IPS DF 6.9 (cell line): ENCODE measurements at regions not wholly inside any gene's neighbourhood (a gene's known extent, or its start where the extent isn't known, plus 50 kb on each side); places are given as distances from the start of the nearest gene placed in this dataset.

Experiments used
- DNase-seq: peaks from one replicate; pipeline ENCODE4 v3.0.0-alpha.2; 2013; ENCODE audit warnings: low read depth, low spot score
- H3K27ac ChIP-seq: one replicate; pipeline ENCODE4 v1.5.1; 2013; ENCODE audit warnings: low read length, control low read depth
- H3K27me3 ChIP-seq: 2 replicates; pipeline ENCODE4 v1.6.1; 2013; ENCODE audit warnings: mild to moderate bottlenecking, low read length; ENCODE audit not compliant: control insufficient read depth, insufficient read depth
- H3K36me3 ChIP-seq: 2 replicates; pipeline ENCODE4 v1.6.1; 2013; ENCODE audit warnings: low read length; ENCODE audit not compliant: control insufficient read depth, insufficient read depth
- H3K4me1 ChIP-seq: 2 replicates; pipeline ENCODE4 v1.6.1; 2013; ENCODE audit warnings: low read length; ENCODE audit not compliant: control insufficient read depth, insufficient read depth
- H3K4me3 ChIP-seq: 2 replicates; pipeline ENCODE4 v1.5.1; 2013; ENCODE audit warnings: mild to moderate bottlenecking, low read length
- H3K9me3 ChIP-seq: 2 replicates; pipeline ENCODE4 v1.6.1; 2013; ENCODE audit warnings: low read length, inconsistent platforms; ENCODE audit not compliant: control insufficient read depth, insufficient read depth
- WGBS: extraction: QIAGEN DNeasy Blood & Tissue Kit; methylation state at CpG from one replicate; pipeline ENCODE4 v1.1.7; 2013; ENCODE audit warnings: mixed read lengths, missing lambda C conversion rate; ENCODE audit not compliant: insufficient read length, insufficient coverage; 5-methylcytosine and 5-hydroxymethylcytosine counted together

DNA sequence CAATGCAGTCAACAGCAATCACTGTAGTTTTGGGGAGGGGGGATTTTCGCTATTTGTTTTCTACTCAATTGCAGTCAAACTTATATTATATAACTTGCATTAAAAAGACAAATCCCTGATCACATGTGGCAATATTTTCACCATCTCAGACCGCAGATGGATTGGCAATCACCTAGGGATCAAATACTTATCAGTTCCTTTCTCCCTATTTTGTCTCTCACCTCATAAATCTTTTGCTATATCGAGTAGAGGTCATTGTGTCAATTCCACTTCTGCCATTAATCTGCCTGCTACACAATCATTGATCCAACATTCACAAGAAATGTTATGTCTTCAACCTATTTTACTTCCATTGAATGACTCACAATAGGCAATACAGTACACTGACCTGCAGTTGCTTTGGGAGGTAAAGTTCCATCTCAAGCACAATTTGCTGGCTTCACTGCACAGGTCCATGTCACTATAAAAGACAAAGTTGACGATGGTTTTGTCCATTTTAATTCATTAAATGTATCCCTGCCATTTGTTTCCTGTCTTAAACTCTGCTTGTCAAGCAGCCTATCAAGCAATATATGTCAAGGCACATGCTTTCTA lies 415.8 kb upstream of the PCDH9 start:
- Histone ChIP-seq H3K9me3 (no peaks in the 10 kb centered on the region), H3K36me3 (no peaks in the 10 kb centered on the region), H3K27ac (no peak overlapping the region), H3K27me3 (no peaks in the 10 kb centered on the region), H3K4me3 (no peak overlapping the region), H3K4me1 (no peaks in the 10 kb centered on the region)
- no CpG with 5 or more reads among the region's 4 CpGs for WGBS
- no peak for DNase-seq

DNA sequence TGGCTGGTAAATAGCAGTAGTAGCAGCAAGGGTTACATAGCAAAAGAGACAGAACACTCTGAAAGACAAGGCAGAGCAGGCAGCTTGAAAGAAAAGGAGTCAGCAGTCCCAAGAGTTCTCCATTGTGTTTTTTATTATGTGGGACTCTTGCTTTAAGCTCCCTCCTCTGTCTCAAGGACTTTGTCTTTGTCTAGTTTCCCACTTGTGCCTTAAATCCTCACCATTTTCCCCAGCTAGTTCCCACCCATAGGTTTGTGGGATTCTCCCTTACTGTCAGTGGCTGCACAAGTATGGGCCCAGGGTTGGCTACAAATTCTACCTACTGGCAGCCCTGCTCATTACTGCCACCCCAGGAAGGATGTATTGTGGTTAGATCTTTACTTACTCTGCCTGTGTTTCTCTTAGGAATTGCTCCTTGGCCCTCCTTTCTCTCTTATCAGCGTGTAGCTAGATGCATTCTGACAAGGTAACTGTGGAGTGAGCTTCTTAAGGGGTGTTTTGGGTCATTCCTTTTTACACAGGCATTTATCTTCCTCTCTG lies 413.4 kb upstream of the PCDH9 start:
- H3K27me3 ChIP-seq, result no peaks in the 10 kb centered on the region
- no peaks in the 10 kb centered on the region; the same call in 1 of the 2 replicates for H3K9me3 ChIP-seq
- no peak overlapping the region for H3K4me3 ChIP-seq
- WGBS, result no CpG with 5 or more reads among the region's 1 CpG
- H3K4me1 ChIP-seq, result no peaks in the 10 kb centered on the region
- H3K27ac ChIP-seq, result no peak overlapping the region
- no peak for DNase-seq
- no peaks in the 10 kb centered on the region for H3K36me3 ChIP-seq

DNA sequence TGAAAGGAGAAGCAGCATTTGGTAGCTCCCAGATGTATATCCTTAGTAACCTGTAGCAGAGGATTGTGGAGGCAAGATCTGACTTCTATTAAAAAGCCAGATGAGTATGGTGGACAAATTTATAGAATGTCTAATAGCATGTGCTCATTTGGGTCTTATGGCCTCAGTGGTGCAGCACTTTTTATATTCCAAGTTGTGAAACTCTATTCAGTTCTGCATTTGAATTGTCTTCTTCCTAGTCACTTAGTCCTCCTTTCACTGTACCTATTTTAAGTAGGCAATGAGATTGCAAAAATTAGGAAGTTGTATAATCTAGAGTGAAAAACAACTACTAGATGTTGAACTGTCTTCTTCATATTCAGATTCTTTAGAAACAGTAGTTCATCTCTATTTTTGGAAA lies 412.5 kb upstream of the PCDH9 start:
- no peaks in the 10 kb centered on the region for H3K4me1 ChIP-seq
- no peak overlapping the region for H3K27ac ChIP-seq
- H3K9me3 ChIP-seq, result no peaks in the 10 kb centered on the region; the same call in 1 of the 2 replicates
- H3K36me3 ChIP-seq, result no peaks in the 10 kb centered on the region
- no peak for DNase-seq
- no peaks in the 10 kb centered on the region for H3K27me3 ChIP-seq
- no peak overlapping the region for H3K4me3 ChIP-seq

DNA sequence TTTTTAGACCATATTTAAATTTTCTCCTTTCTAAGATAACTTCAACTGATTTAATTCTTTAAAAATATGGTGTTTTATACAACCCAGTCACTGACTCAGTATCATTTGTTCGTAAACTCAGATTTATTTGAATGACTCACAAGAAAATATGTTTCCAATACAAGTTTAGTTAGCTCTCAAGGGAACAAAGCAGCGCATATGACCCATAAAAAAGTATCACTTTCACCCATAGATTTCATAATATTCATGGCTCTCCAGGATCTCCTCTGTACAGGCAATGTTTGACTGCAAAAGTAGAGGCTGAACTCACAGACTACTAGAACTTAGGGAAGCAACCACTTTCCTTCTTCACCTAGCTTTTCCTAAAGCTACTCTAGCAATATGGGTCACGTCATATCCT lies 405.6 kb upstream of the PCDH9 start:
- Histone ChIP-seq H3K4me3 (no peak overlapping the region), H3K27me3 (no peaks in the 10 kb centered on the region), H3K4me1 (no peaks in the 10 kb centered on the region), H3K36me3 (no peaks in the 10 kb centered on the region), H3K9me3 (no peaks in the 10 kb centered on the region; the same call in 1 of the 2 replicates), H3K27ac (no peak overlapping the region)
- no CpG with 5 or more reads among the region's 3 CpGs for WGBS
- DNase-seq, result no peak

DNA sequence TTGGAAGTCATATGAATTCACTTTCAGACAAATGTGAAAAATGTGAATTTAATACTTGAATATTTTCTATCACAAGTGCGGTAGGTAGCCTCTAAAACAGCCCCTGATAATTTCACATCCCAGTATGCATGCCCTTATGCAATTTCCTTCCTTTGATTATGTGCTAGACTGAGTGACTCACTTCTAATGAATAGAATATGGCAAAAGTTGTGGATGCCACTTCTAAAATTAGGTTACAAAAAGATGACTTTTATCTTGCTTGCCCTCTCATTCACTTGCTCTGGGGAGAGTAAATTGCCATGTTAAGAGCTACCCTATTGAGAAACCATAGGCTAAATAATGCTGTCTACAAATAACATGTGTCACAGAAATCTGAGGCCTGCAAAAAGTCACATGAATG lies 402.5 kb upstream of the PCDH9 start:
- DNase-seq, result no peak
- no peak overlapping the region for H3K4me3 ChIP-seq
- H3K9me3 ChIP-seq, result no peaks in the 10 kb centered on the region
- no peaks in the 10 kb centered on the region for H3K4me1 ChIP-seq
- H3K27me3 ChIP-seq, result no peaks in the 10 kb centered on the region
- H3K27ac ChIP-seq, result no peak overlapping the region
- no peaks in the 10 kb centered on the region for H3K36me3 ChIP-seq
- WGBS, result no CpG with 5 or more reads among the region's 1 CpG

DNA sequence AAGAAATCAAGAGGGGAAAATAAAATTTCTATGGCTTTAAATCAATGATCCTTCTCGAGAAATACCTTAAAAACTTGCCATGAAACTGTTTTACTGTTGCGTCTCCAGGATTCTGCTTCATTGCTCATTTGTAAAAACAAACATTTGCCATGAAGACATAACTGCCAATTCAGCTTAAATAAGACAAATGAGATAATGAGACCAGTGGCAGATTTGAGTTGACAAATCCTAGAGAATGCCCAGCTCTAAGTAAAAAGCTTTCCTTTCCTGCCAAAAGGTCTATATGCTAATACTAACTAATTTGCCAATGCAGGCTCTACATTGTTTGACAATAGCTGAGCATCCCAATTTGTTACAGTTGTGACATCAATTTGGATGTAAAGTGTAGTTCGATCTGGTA lies 400.5 kb upstream of the PCDH9 start:
- Histone ChIP-seq H3K9me3 (no peaks in the 10 kb centered on the region), H3K36me3 (no peaks in the 10 kb centered on the region), H3K27me3 (no peaks in the 10 kb centered on the region), H3K4me3 (no peak overlapping the region), H3K4me1 (no peaks in the 10 kb centered on the region), H3K27ac (no peak overlapping the region)
- no peak for DNase-seq
- WGBS, result no CpG with 5 or more reads among the region's 3 CpGs

DNA sequence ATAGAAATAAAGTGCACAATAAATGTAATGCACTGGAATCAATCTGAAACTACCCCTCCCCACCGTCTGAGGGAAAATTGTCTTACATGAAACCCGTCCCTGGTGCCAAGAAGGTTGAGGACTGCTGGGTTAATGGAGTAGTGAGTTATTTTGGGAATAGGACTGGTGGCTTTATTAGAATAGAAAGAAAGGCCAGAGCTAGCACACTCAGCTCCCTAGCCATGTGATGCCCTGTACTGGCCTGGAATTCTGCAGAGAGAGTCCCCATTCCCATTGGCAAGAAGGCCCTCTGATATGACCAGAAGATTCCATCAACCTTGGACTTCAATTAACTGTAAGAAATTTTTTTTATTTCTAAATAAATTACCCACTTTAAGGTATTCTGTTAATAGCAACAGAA lies 393.5 kb upstream of the PCDH9 start:
- Histone ChIP-seq H3K4me3 (no peak overlapping the region), H3K36me3 (no peaks in the 10 kb centered on the region), H3K4me1 (no peaks in the 10 kb centered on the region), H3K9me3 (no peaks in the 10 kb centered on the region), H3K27me3 (no peaks in the 10 kb centered on the region), H3K27ac (no peak overlapping the region)
- DNase-seq, result no peak
- WGBS, result no CpG with 5 or more reads among the region's 2 CpGs

DNA sequence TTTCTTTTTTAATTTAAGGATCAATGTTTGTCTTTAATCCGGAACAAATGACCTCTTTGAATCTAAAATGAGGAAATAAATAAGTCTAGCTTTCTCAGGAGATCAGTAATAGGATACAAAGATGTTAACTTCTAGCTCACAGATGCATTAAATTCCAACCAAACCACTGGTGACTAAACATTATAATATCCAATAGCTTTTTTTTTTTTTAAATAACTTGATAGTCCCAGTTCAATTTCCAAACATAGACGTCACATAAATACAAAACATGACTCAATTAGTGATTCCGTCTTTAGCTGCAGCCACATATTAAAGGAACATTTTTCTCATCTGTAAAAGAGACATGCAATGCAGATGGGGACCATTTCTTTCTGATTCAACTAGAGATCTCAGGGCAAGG lies 390.5 kb upstream of the PCDH9 start:
- DNase-seq, result no peak
- H3K9me3 ChIP-seq, result no peaks in the 10 kb centered on the region
- H3K27ac ChIP-seq, result no peak overlapping the region
- no peaks in the 10 kb centered on the region for H3K36me3 ChIP-seq
- H3K4me1 ChIP-seq, result no peaks in the 10 kb centered on the region
- no peak overlapping the region for H3K4me3 ChIP-seq
- H3K27me3 ChIP-seq, result no peaks in the 10 kb centered on the region
- WGBS, result no CpG with 5 or more reads among the region's 3 CpGs

DNA sequence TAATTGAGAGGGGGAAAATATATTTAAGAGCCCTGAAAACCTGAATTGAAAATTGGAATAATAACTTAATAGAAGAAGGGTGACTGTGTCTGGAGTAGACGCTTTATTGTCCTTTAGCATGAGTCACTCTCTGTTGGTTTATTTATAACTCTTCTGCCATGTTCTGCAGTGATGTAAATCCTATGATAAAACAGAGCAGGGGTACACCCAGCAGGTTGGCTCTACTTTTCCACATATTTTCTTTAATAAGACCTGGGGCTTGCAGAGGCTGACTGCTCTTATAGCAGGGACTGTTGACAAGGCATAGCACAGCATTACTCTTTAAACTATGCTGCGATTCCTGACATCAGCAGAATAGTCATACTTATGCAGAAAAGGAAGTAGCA lies 389.9 kb upstream of the PCDH9 start:
- no peak overlapping the region for H3K4me3 ChIP-seq
- no peaks in the 10 kb centered on the region for H3K9me3 ChIP-seq
- H3K4me1 ChIP-seq, result no peaks in the 10 kb centered on the region
- H3K27ac ChIP-seq, result no peak overlapping the region
- DNase-seq, result no peak
- WGBS, result no CpG with 5 or more reads among the region's 2 CpGs
- H3K27me3 ChIP-seq, result no peaks in the 10 kb centered on the region
- H3K36me3 ChIP-seq, result no peaks in the 10 kb centered on the region

DNA sequence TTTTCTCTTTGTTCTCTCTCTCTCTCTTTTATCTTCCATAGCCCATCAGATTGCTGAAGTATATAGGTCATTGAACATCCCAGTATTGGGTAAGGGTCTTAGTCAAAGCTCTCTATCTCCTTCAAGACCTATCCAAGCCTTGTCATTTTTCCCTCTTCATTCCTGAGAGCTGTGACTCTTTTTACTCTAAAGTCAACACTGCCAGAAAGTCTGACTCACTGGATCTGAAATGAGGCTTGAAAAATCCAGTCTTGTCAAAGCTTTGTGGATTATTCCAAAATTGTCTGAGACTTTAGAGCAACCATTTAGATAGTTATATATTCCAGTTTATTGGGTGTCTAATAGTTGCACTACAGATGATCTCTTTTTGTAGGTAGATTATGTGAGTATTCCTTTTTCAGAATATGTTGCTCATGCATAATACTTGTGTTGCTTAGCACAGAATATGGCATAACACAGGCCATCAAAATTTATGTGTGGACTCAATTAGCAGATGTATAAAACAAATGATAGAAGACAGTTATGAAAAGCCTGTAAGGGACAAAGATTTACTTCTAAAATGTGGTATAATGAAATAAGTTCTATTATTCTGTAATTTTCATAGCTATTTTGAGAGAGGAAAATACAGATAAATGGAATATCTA lies 389.3 kb upstream of the PCDH9 start:
- no peaks in the 10 kb centered on the region for H3K4me1 ChIP-seq
- H3K36me3 ChIP-seq, result no peaks in the 10 kb centered on the region
- H3K27ac ChIP-seq, result no peak overlapping the region
- no peaks in the 10 kb centered on the region for H3K9me3 ChIP-seq
- H3K27me3 ChIP-seq, result no peaks in the 10 kb centered on the region
- H3K4me3 ChIP-seq, result no peak overlapping the region
- no peak for DNase-seq

DNA sequence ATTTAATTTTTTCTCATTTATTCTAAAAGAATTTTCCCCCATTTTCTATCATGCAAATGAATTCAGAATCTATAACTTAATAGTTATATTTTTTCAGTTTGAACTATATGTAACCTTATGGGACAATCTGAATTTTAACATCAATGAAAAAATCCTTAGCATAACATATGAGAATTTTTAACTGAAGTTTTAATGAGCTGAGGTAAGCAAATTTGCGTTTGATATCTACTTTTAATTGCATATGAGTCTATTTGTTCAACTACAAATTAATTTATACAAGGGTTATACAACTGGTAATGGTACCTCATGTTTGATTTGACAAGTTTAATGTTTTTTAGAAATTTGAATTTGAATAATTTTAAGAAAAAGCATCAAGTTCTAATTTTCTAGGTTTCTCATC lies 384.4 kb upstream of the PCDH9 start:
- no peaks in the 10 kb centered on the region for H3K27me3 ChIP-seq
- no peak overlapping the region for H3K4me3 ChIP-seq
- H3K27ac ChIP-seq, result no peak overlapping the region
- no peaks in the 10 kb centered on the region for H3K4me1 ChIP-seq
- no peaks in the 10 kb centered on the region for H3K36me3 ChIP-seq
- H3K9me3 ChIP-seq, result no peaks in the 10 kb centered on the region
- no peak for DNase-seq
- WGBS, result no CpG with 5 or more reads among the region's 1 CpG
